CD4-positive, alpha-beta memory T cell (primary cell): ENCODE measurements at regions not wholly inside any gene's neighbourhood (a gene's known extent, or its start where the extent isn't known, plus 50 kb on each side); places are given as distances from the start of the nearest gene placed in this dataset.

Experiments
- CTCF ChIA-PET: fragments of 350-600 bp; sonication (Branson Sonifier 250); formaldehyde crosslinking; loops from one replicate; lab custom pipeline; 2021; ENCODE audit warnings: inconsistent platforms; ENCODE audit not compliant: partially characterized antibody; lab: Charles Lee
- POLR2A ChIA-PET: fragments of 350-600 bp; sonication (Branson Sonifier 250); formaldehyde crosslinking; loops from one replicate; lab custom pipeline; 2021; ENCODE audit not compliant: partially characterized antibody; lab: Charles Lee
- DNase-seq, 5 donors: peaks; one replicate each; pipeline versions ENCODE4 v3.0.0 to v3.0.0-alpha.2; 2020 to 2022; ENCODE audit warnings: mixed read lengths in 1 of 5
- H3K27ac ChIP-seq: one replicate; pipeline ENCODE4 v1.7.0; 2013; ENCODE audit warnings: low read depth, low read length
- H3K27me3 ChIP-seq: 2 replicates; pipeline ENCODE4 v1.7.0; 2013; ENCODE audit warnings: mild to moderate bottlenecking, low read length, moderate library complexity; ENCODE audit not compliant: insufficient read depth
- H3K36me3 ChIP-seq: 2 replicates; pipeline ENCODE4 v1.7.0; 2013; ENCODE audit warnings: mild to moderate bottlenecking, low read length, moderate library complexity; ENCODE audit not compliant: insufficient read depth
- H3K4me1 ChIP-seq: 2 replicates; pipeline ENCODE4 v1.7.0; 2013; ENCODE audit warnings: mild to moderate bottlenecking, low read length, moderate library complexity; ENCODE audit not compliant: insufficient read depth
- H3K4me3 ChIP-seq, 2 donors: one replicate each; pipeline ENCODE4 v1.7.0; 2013; ENCODE audit warnings: low read length in 2 of 2, mild to moderate bottlenecking in 1 of 2
- H3K9me3 ChIP-seq, 2 donors: one replicate each; pipeline ENCODE4 v1.7.0; 2013; ENCODE audit warnings: low read length in 2 of 2, control low read depth in 1 of 2; ENCODE audit not compliant: control insufficient read depth in 1 of 2
- H3K27ac Mint-ChIP-seq, 7 donors: one replicate each; pipeline ENCODE4 v1.8.0; 2020 to 2021; ENCODE audit warnings: mixed read lengths in 7 of 7, mild to moderate bottlenecking in 6 of 7, inconsistent platforms in 3 of 7, moderate library complexity in 3 of 7
- H3K27me3 Mint-ChIP-seq, 2 donors: one replicate each; pipeline ENCODE4 v1.8.0; 2020 to 2021; ENCODE audit warnings: mixed read lengths in 2 of 2
- H3K36me3 Mint-ChIP-seq, 2 donors: one replicate each; pipeline ENCODE4 v1.8.0; 2020 to 2021; ENCODE audit warnings: mixed read lengths in 2 of 2, inconsistent platforms in 1 of 2, mild to moderate bottlenecking in 1 of 2
- H3K4me1 Mint-ChIP-seq, 4 donors: one replicate each; pipeline ENCODE4 v1.8.0; 2020 to 2021; ENCODE audit warnings: mixed read lengths in 4 of 4, mild to moderate bottlenecking in 1 of 4
- H3K4me3 Mint-ChIP-seq, 8 donors: one replicate each; pipeline ENCODE4 v1.8.0; 2020 to 2021; ENCODE audit warnings: mixed read lengths in 8 of 8, mild to moderate bottlenecking in 7 of 8, moderate library complexity in 6 of 8, inconsistent platforms in 3 of 8
- H3K9me3 Mint-ChIP-seq, 8 donors: one replicate each; pipeline ENCODE4 v1.8.0; 2020 to 2021; ENCODE audit warnings: mixed read lengths in 8 of 8, mild to moderate bottlenecking in 5 of 8, inconsistent platforms in 3 of 8, moderate library complexity in 1 of 8
- intact Hi-C: fragments of 100-400 bp; cut with micrococcal nuclease; formaldehyde crosslinking; loops from one replicate; pipeline ENCODE4 v1.15.1; 2023

- POLR2A ChIA-PET = no interaction called here
- Mint-ChIP-seq H3K27ac (no peak overlapping the region), H3K36me3 (no peaks in the 10 kb centered on the region), H3K9me3 (no peaks in the 10 kb centered on the region), H3K4me3 (no peak overlapping the region), H3K27me3 (peaks cover 0 to 7% of the 10 kb centered on the region in 2 donors), H3K4me1 (no peaks in the 10 kb centered on the region)
- H3K27ac ChIP-seq = no peak overlapping the region
- CTCF ChIA-PET = no interaction called here
- no peak for DNase-seq
- intact Hi-C loops = no loop called here
- no peak overlapping the region for H3K4me3 ChIP-seq
- H3K9me3 ChIP-seq = no peaks in the 10 kb centered on the region
- H3K36me3 ChIP-seq = no peaks in the 10 kb centered on the region
- H3K4me1 ChIP-seq = no peaks in the 10 kb centered on the region
- no peaks in the 10 kb centered on the region for H3K27me3 ChIP-seq
Measured at GRCh38 chr3:8147711-8148110, 353.9 kb upstream of the LMCD1 start.

DNA sequence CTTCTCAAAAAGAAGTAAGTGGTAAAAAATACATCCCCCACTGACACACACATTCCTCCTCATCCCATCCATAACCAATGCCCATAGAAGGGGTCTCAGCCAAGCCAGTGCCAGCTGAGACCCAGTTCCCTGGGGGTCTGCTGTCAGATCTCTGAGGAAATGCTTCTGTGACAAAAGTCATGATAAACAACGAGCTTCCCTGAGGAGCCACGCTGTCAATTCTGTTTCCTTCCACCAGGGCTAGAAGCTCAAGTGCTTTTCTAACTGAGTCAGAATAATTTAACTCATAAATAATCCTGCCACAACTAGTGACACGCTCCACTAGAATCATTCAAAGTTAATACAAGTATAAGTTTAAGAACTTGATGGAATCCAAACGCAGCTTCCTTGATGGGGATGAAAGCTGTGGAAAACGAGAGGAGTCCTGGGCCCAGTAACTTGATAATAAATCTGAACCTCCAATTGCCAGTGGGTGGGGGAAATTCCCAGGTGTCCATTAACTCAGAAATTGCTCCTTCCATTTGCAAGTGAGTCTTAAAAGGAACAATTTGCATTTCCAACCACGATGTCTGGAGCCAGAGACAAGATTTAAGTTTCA lies 348.7 kb upstream of the LMCD1 start:
- Mint-ChIP-seq H3K4me1 (no peaks in the 10 kb centered on the region), H3K9me3 (no peaks in the 10 kb centered on the region), H3K27me3 (peaks cover 0 to 6% of the 10 kb centered on the region in 2 donors), H3K27ac (no peak overlapping the region), H3K36me3 (no peaks in the 10 kb centered on the region), H3K4me3 (no peak overlapping the region)
- ChIA-PET POLR2A (no interaction called here), CTCF (no interaction called here)
- no peak overlapping the region for H3K4me3 ChIP-seq
- H3K36me3 ChIP-seq = no peaks in the 10 kb centered on the region
- H3K9me3 ChIP-seq = no peaks in the 10 kb centered on the region
- intact Hi-C loops = no loop called here
- no peaks in the 10 kb centered on the region for H3K4me1 ChIP-seq
- no peak for DNase-seq
- no peak overlapping the region for H3K27ac ChIP-seq
- no peaks in the 10 kb centered on the region for H3K27me3 ChIP-seq

GRCh38 chr3:8153800-8154199 lies 347.8 kb upstream of the LMCD1 start:
- Mint-ChIP-seq H3K27ac (no peak overlapping the region), H3K27me3 (peaks cover 0 to 6% of the 10 kb centered on the region in 2 donors), H3K9me3 (no peaks in the 10 kb centered on the region), H3K36me3 (no peaks in the 10 kb centered on the region), H3K4me3 (no peak overlapping the region), H3K4me1 (no peaks in the 10 kb centered on the region)
- CTCF ChIA-PET = interaction anchor here (0.9 kb wide), 1 partner anchor 264 kb away, joined by 3 read pairs; no protein-coding TSS in a partner anchor
- no peak for DNase-seq
- no peaks in the 10 kb centered on the region for H3K9me3 ChIP-seq
- H3K36me3 ChIP-seq = no peaks in the 10 kb centered on the region
- POLR2A ChIA-PET = no interaction called here
- intact Hi-C loops = no loop called here
- H3K4me1 ChIP-seq = no peaks in the 10 kb centered on the region
- no peak overlapping the region for H3K4me3 ChIP-seq
- H3K27ac ChIP-seq = no peak overlapping the region
- no peaks in the 10 kb centered on the region for H3K27me3 ChIP-seq

GRCh38 chr3:8154617-8155016 lies 347.0 kb upstream of the LMCD1 start:
- H3K27ac ChIP-seq = no peak overlapping the region

GRCh38 chr3:8156138-8156537 lies 345.5 kb upstream of the LMCD1 start:
- H3K4me3 Mint-ChIP-seq = no peak overlapping the region
- H3K27ac Mint-ChIP-seq = no peak overlapping the region
- CTCF ChIA-PET = no interaction called here

More at GRCh38 chr3:8154617-8155016, 347.0 kb upstream of the LMCD1 start:
- no peaks in the 10 kb centered on the region for H3K9me3 Mint-ChIP-seq
- POLR2A ChIA-PET = no interaction called here
- Histone ChIP-seq H3K9me3 (no peaks in the 10 kb centered on the region), H3K4me3 (no peak overlapping the region), H3K4me1 (no peaks in the 10 kb centered on the region), H3K36me3 (no peaks in the 10 kb centered on the region), H3K27me3 (no peaks in the 10 kb centered on the region)
- no peaks in the 10 kb centered on the region for H3K4me1 Mint-ChIP-seq
- intact Hi-C loops = no loop called here
- H3K27me3 Mint-ChIP-seq = peaks cover 0 to 6% of the 10 kb centered on the region in 2 donors
- no peak overlapping the region for H3K4me3 Mint-ChIP-seq
- H3K27ac Mint-ChIP-seq = no peak overlapping the region
- H3K36me3 Mint-ChIP-seq = no peaks in the 10 kb centered on the region
- CTCF ChIA-PET = no interaction called here
- DNase-seq = no peak

GRCh38 chr3:8156831-8157230 lies 344.8 kb upstream of the LMCD1 start:
- H3K36me3 Mint-ChIP-seq = no peaks in the 10 kb centered on the region
- Histone ChIP-seq H3K9me3 (no peaks in the 10 kb centered on the region), H3K4me1 (no peaks in the 10 kb centered on the region), H3K36me3 (no peaks in the 10 kb centered on the region), H3K27ac (no peak overlapping the region), H3K27me3 (no peaks in the 10 kb centered on the region), H3K4me3 (no peak overlapping the region)
- POLR2A ChIA-PET = no interaction called here
- H3K27me3 Mint-ChIP-seq = peaks cover 0 to 6% of the 10 kb centered on the region in 2 donors
- no peak overlapping the region for H3K4me3 Mint-ChIP-seq
- H3K9me3 Mint-ChIP-seq = no peaks in the 10 kb centered on the region
- H3K4me1 Mint-ChIP-seq = no peaks in the 10 kb centered on the region
- no peak for DNase-seq
- intact Hi-C loops = no loop called here
- no peak overlapping the region for H3K27ac Mint-ChIP-seq
- CTCF ChIA-PET = no interaction called here

More at GRCh38 chr3:8156138-8156537, 345.5 kb upstream of the LMCD1 start:
- Histone ChIP-seq H3K36me3 (no peaks in the 10 kb centered on the region), H3K27me3 (no peaks in the 10 kb centered on the region), H3K4me3 (no peak overlapping the region), H3K4me1 (no peaks in the 10 kb centered on the region), H3K27ac (no peak overlapping the region), H3K9me3 (no peaks in the 10 kb centered on the region)
- Mint-ChIP-seq H3K36me3 (no peaks in the 10 kb centered on the region), H3K9me3 (no peaks in the 10 kb centered on the region), H3K4me1 (no peaks in the 10 kb centered on the region), H3K27me3 (peaks cover 0 to 6% of the 10 kb centered on the region in 2 donors)
- intact Hi-C loops = no loop called here
- POLR2A ChIA-PET = no interaction called here
- no peak for DNase-seq

GRCh38 chr3:8157640-8158039 lies 344.0 kb upstream of the LMCD1 start:
- Histone ChIP-seq H3K36me3 (no peaks in the 10 kb centered on the region), H3K9me3 (no peaks in the 10 kb centered on the region), H3K4me1 (no peaks in the 10 kb centered on the region), H3K27ac (no peak overlapping the region), H3K27me3 (no peaks in the 10 kb centered on the region), H3K4me3 (no peak overlapping the region)
- no peaks in the 10 kb centered on the region for H3K36me3 Mint-ChIP-seq
- no peak for DNase-seq
- intact Hi-C loops = no loop called here
- no peaks in the 10 kb centered on the region for H3K4me1 Mint-ChIP-seq
- H3K4me3 Mint-ChIP-seq = no peak overlapping the region
- ChIA-PET CTCF (no interaction called here), POLR2A (no interaction called here)
- H3K27me3 Mint-ChIP-seq = peaks cover 0 to 6% of the 10 kb centered on the region in 2 donors
- H3K9me3 Mint-ChIP-seq = no peaks in the 10 kb centered on the region
- H3K27ac Mint-ChIP-seq = no peak overlapping the region

- Mint-ChIP-seq H3K27ac (no peak overlapping the region), H3K27me3 (no peaks in the 10 kb centered on the region), H3K4me3 (no peak overlapping the region), H3K4me1 (no peaks in the 10 kb centered on the region), H3K9me3 (peaks cover 0 to 6% (median 0%) of the 10 kb centered on the region in 8 donors), H3K36me3 (no peaks in the 10 kb centered on the region)
- Histone ChIP-seq H3K4me3 (no peak overlapping the region), H3K27ac (no peak overlapping the region), H3K9me3 (no peaks in the 10 kb centered on the region), H3K36me3 (no peaks in the 10 kb centered on the region), H3K4me1 (no peaks in the 10 kb centered on the region), H3K27me3 (no peaks in the 10 kb centered on the region)
- intact Hi-C loops = no loop called here
- ChIA-PET CTCF (no interaction called here), POLR2A (no interaction called here)
- DNase-seq = no peak
Measured at GRCh38 chr3:8164145-8164544, 337.5 kb upstream of the LMCD1 start.
